ENCODE measurements at regions not wholly inside any gene's neighbourhood (a gene's known extent, or its start where the extent isn't known, plus 50 kb on each side); places are given as distances from the start of the nearest gene placed in this dataset.

DNA sequence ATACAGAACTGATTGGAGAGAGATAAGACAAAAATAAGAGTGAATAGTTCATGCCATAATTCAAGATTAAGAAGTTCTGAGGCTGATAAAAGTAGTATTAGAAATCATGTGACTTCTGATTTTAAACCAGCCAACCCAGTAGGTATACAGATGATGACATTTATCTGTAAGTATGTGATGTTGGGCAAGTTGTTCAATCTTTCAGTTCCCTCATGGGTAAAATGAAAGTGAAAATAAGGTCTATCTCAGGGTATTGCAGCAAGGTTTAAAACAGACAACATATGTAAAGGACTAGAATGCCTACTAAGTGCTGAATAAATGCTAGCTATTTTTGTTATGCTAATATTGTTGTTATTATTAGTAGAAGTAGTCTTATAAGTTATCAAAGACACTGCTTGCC lies 1055.7 kb downstream of the NAALADL2 start:
- H3K27me3 ChIP-seq (ENCODE audit: control insufficient read depth, insufficient read depth, low read length): no peaks in the 10 kb centered on the region
- ChIA-PET POLR2A (no interaction called here), CTCF (no interaction called here)
- H3K4me3 ChIP-seq (ENCODE audit: low read depth, low read length): no peak overlapping the region
- no peak for DNase-seq (ENCODE audit: low read depth)
- TF ChIP-seq, protein P1, sequence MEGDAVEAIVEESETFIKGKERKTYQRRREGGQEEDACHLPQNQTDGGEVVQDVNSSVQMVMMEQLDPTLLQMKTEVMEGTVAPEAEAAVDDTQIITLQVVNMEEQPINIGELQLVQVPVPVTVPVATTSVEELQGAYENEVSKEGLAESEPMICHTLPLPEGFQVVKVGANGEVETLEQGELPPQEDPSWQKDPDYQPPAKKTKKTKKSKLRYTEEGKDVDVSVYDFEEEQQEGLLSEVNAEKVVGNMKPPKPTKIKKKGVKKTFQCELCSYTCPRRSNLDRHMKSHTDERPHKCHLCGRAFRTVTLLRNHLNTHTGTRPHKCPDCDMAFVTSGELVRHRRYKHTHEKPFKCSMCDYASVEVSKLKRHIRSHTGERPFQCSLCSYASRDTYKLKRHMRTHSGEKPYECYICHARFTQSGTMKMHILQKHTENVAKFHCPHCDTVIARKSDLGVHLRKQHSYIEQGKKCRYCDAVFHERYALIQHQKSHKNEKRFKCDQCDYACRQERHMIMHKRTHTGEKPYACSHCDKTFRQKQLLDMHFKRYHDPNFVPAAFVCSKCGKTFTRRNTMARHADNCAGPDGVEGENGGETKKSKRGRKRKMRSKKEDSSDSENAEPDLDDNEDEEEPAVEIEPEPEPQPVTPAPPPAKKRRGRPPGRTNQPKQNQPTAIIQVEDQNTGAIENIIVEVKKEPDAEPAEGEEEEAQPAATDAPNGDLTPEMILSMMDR (IDR thresholded peaks at IDR 0.05; ENCODE audit: insufficient read depth, low read depth, low read length): no peak
- no peaks in the 10 kb centered on the region for H3K36me3 ChIP-seq (ENCODE audit: control insufficient read depth, insufficient read depth, low read length)

DNA sequence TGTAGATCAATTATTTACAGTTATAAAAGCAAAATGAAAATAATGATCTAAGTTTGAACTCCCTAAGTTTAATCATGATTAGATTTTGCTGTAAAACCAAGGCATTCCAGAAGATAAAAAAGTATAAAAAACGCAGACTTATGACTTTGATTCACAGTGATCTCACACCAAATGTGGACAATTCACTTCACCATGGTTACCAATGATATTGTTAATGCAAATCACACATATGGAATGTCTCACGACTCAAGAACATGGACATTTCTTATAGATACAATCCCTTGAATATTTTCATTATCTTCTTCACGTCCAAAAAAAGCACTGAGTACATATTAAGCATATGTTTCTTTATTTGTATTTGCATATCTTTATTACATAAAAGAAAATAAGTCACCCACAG lies 1054.2 kb downstream of the NAALADL2 start:
- ChIA-PET CTCF (no interaction called here), POLR2A (no interaction called here)
- TF ChIP-seq, protein P1 (IDR thresholded peaks at IDR 0.05; ENCODE audit: insufficient read depth, low read depth, low read length): no peak
- H3K4me3 ChIP-seq (ENCODE audit: low read depth, low read length): no peak overlapping the region
- H3K27me3 ChIP-seq (ENCODE audit: control insufficient read depth, insufficient read depth, low read length): no peaks in the 10 kb centered on the region
- DNase-seq (ENCODE audit: low read depth): no peak
- no peaks in the 10 kb centered on the region for H3K36me3 ChIP-seq (ENCODE audit: control insufficient read depth, insufficient read depth, low read length)

- H3K4me3 ChIP-seq (ENCODE audit: low read depth, low read length): no peak overlapping the region
- TF ChIP-seq, protein P1 (IDR thresholded peaks at IDR 0.05; ENCODE audit: insufficient read depth, low read depth, low read length): no peak
- H3K27me3 ChIP-seq (ENCODE audit: control insufficient read depth, insufficient read depth, low read length): no peaks in the 10 kb centered on the region
- DNase-seq (ENCODE audit: low read depth): no peak
- POLR2A ChIA-PET: no interaction called here
- CTCF ChIA-PET: no interaction called here
- no peaks in the 10 kb centered on the region for H3K36me3 ChIP-seq (ENCODE audit: control insufficient read depth, insufficient read depth, low read length)
Measured at GRCh38 chr3:175911937-175912336, 1052.8 kb downstream of the NAALADL2 start.

GRCh38 chr3:175902226-175902625 lies 1043.1 kb downstream of the NAALADL2 start:
- CTCF ChIA-PET: no interaction called here
- H3K27me3 ChIP-seq (ENCODE audit: control insufficient read depth, insufficient read depth, low read length): no peaks in the 10 kb centered on the region
- H3K4me3 ChIP-seq (ENCODE audit: low read depth, low read length): no peak overlapping the region
- no peaks in the 10 kb centered on the region for H3K36me3 ChIP-seq (ENCODE audit: control insufficient read depth, insufficient read depth, low read length)
- no peak for DNase-seq (ENCODE audit: low read depth)
- POLR2A ChIA-PET: no interaction called here
- TF ChIP-seq, protein P1 (IDR thresholded peaks at IDR 0.05; ENCODE audit: insufficient read depth, low read depth, low read length): no peak

DNA sequence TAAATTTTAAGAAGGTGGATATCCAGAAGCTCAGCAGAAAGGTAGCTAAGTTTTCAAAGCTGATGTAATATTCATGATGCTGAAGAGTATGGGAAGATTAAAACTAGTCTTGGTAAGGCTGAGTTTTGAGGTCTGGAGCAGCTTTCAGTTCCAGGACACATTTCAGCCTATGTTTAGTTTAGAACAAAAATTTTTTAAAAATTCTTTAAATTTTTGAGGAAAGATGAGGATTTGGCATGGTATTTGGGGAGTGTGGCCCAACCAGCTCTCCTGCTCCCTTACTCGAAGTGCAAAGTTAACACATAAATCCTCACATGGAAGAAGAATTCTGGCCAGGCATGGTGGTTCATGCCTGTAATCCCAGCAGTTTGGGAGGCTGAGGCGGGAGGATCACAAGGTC lies 1039.1 kb downstream of the NAALADL2 start:
- H3K27me3 ChIP-seq (ENCODE audit: control insufficient read depth, insufficient read depth, low read length): no peaks in the 10 kb centered on the region
- no peak overlapping the region for H3K4me3 ChIP-seq (ENCODE audit: low read depth, low read length)
- CTCF ChIA-PET: no interaction called here
- no peak for DNase-seq (ENCODE audit: low read depth)
- TF ChIP-seq, protein P1 (IDR thresholded peaks at IDR 0.05; ENCODE audit: insufficient read depth, low read depth, low read length): no peak
- POLR2A ChIA-PET: no interaction called here
- no peaks in the 10 kb centered on the region for H3K36me3 ChIP-seq (ENCODE audit: control insufficient read depth, insufficient read depth, low read length)
